ENCODE measurements at regions not wholly inside any gene's neighbourhood (a gene's known extent, or its start where the extent isn't known, plus 50 kb on each side); places are given as distances from the start of the nearest gene placed in this dataset.
"Not testable (repeated sequence)": the region's sequence is repeated elsewhere in the genome, so short reads cannot be mapped to it uniquely, and the experiment has no call there.

DNA sequence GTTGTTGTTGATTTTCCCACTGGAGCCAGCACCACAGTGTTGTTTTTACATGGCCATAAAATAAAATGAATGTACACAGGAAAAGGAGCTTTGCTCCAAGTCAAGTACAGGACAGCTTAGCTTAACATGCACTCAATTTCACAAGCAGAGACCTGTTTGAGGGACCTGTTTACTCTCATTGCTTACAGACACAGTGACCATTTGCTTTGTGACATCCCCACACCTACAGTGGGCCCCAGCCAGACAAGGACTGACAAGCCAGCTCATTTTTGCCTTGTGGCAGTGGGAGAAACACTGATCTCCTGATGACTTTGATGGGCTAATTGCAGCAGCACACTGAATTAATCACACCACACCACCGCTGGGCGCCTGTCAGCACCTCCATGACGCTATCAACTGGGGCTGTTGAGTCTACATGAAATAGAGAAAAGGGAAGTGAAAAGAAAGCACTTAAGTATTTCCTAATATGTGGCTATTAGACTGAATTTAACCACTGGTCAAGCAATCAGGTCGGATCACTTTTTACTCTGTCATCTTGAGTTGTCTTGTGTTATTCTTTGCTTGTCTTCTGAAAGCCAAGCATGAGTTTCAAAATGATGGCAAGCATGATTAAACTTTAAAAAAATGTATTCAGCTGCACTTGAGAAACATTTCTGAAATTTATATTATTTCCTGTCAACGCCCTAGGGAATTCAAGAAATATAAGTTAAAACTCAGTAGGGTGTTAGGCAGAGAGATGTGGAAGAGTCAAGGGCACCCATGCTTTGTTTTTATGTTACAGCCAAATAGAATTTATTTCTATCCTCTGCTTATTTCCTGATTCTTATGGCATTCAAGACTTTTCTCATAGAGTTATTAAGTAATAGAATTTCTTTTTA is 557.7 kb downstream of the RAB28 start:
- ChIA-PET CTCF (interaction anchor here (1.5 to 1.9 kb wide), 2 partner anchors 8 to 14 kb away, joined by 4 to 5 read pairs; no protein-coding TSS in a partner anchor), POLR2A (no interaction called here)
- DNase-seq (ENCODE audit: extremely low spot score): no peak
- TF ChIP-seq, protein P1, sequence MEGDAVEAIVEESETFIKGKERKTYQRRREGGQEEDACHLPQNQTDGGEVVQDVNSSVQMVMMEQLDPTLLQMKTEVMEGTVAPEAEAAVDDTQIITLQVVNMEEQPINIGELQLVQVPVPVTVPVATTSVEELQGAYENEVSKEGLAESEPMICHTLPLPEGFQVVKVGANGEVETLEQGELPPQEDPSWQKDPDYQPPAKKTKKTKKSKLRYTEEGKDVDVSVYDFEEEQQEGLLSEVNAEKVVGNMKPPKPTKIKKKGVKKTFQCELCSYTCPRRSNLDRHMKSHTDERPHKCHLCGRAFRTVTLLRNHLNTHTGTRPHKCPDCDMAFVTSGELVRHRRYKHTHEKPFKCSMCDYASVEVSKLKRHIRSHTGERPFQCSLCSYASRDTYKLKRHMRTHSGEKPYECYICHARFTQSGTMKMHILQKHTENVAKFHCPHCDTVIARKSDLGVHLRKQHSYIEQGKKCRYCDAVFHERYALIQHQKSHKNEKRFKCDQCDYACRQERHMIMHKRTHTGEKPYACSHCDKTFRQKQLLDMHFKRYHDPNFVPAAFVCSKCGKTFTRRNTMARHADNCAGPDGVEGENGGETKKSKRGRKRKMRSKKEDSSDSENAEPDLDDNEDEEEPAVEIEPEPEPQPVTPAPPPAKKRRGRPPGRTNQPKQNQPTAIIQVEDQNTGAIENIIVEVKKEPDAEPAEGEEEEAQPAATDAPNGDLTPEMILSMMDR (IDR thresholded peaks at IDR 0.05; ENCODE audit: control extremely low read depth, extremely low read depth, low read depth, missing control alignments): no peak

DNA sequence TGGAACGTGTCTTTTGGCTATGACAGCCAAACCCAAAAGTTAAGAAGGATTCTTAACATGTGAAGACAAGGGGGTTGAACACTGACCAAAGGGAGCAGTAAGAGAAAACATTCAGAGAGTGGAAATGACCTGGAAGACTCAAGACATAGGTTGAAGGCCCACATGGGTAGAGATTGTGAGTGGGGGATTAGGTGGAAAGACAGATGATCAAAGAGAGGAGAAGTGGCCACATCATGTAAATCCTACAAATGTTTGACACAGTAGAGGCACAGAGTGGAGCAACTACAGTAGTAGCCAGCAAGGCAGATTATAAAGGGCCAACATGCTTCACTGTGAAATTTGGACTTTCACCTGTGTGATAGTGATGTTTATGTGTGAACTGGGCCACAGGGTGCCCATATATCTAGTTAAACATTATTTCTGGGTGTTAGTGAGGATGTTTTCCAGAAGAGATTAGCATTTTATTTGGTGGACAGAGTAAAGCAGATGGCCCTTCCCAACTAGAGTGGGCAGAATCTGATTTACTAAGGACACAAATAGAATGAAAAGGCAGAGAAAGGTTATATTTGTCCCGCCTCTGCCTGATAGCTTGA is 559.3 kb downstream of the RAB28 start:
- ChIA-PET POLR2A (no interaction called here), CTCF (interaction anchor here (1.5 to 1.9 kb wide), 2 partner anchors 10 to 13 kb away, joined by 4 to 5 read pairs; no protein-coding TSS in a partner anchor)
- TF ChIP-seq, protein P1 (IDR thresholded peaks at IDR 0.05; ENCODE audit: control extremely low read depth, extremely low read depth, low read depth, missing control alignments): no peak
- no peak for DNase-seq (ENCODE audit: extremely low spot score)

DNA sequence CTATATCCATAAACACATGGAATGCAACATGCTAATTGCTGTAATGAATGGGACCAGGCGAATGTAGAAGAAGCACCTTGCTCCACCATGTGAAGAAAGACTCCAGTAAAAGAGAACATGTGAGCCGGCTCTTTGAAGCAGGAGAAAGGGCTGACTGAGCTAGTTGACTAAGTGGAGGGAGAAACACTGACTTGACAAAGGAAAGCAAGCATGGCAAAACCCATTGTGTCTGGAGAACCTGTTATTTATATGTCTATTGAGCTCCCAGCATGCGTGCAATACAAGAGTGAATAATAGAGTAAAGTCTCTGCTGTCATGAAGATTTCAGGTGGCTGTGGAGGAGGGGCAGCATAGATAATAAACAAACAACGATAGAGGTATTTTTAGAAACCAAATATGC is 559.9 kb downstream of the RAB28 start:
- DNase-seq (ENCODE audit: extremely low spot score): no peak
- ChIA-PET POLR2A (no interaction called here), CTCF (no interaction called here)
- TF ChIP-seq, protein P1 (IDR thresholded peaks at IDR 0.05; ENCODE audit: control extremely low read depth, extremely low read depth, low read depth, missing control alignments): no peak

GRCh38 chr4:12912896-12913418 is 571.2 kb downstream of the RAB28 start:
- TF ChIP-seq, protein P1 (IDR thresholded peaks at IDR 0.05; ENCODE audit: control extremely low read depth, extremely low read depth, low read depth, missing control alignments): no peak
- ChIA-PET POLR2A (no interaction called here), CTCF (interaction anchor here (2.0 kb wide), 1 partner anchor 13 kb away, joined by 4 read pairs; no protein-coding TSS in a partner anchor)
- no peak for DNase-seq (ENCODE audit: extremely low spot score)

DNA sequence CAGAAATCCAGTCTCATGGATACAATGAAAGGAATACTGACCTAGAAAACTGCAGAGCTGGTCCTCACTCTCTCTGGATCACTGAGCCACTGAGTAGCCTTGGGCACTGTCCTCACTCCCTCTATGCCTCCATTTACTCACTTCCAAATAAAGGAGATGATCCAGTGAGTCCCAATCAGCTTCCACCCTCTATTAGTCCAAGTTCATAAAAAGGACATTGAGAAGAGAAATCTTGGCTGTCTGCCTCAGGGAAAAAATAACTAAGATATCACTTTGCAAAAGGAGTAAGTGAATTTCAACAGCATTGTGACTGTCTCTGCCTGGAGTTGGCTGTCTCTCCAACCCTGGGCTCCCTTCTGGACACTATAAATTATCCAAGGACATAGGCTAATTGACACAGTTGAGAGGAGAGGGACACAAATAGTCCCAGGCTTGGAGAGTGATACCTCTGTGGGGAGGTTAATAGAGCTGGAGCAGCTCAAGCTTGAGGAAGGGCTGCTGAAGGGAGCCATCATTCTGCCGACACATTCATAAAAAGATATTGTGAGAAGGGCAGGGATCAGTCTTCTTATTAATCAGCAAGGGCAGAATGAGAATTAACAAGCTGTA is 572.3 kb downstream of the RAB28 start:
- ChIA-PET CTCF (interaction anchor here (2.0 kb wide), 1 partner anchor 14 kb away, joined by 4 read pairs; no protein-coding TSS in a partner anchor), POLR2A (no interaction called here)
- TF ChIP-seq, protein P1 (IDR thresholded peaks at IDR 0.05; ENCODE audit: control extremely low read depth, extremely low read depth, low read depth, missing control alignments): no peak
- no peak for DNase-seq (ENCODE audit: extremely low spot score)

- CTCF ChIA-PET; DNase-seq (ENCODE audit: extremely low spot score); POLR2A ChIA-PET: not testable (repeated sequence)
Observed at GRCh38 chr4:12903640-12904039, 580.5 kb downstream of the RAB28 start.
